ENCODE measurements at regions not wholly inside any gene's neighbourhood (a gene's known extent, or its start where the extent isn't known, plus 50 kb on each side); places are given as distances from the start of the nearest gene placed in this dataset.

DNA sequence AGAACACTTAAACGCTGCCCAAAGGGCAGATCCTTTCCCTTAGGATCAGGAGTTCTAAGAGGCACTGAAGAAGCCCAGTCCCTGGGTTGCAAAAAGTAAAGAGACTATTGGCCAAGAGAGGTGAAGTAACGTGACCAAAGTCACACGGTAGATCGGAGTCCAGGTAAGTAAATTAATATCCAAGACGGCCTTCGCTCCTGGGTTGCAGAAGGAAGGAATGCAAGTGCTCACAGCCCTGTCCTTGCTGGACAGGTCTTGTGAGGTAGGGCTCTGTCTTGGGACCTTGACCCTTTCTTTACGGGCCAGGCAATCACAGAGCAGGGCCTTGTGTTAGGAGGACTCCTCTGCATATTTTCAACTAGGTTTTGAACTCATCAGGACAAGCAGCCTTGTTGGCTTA, 243.7 kb upstream of the PDE10A start:
- DNase-seq (ENCODE audit: low spot score): no peak
- Mint-ChIP-seq H3K4me3 (ENCODE audit: unreplicated experiment) (no peak overlapping the region), H3K9me3 (ENCODE audit: unreplicated experiment) (no peaks in the 10 kb centered on the region), H3K4me1 (ENCODE audit: unreplicated experiment) (no peaks in the 10 kb centered on the region), H3K27ac (ENCODE audit: unreplicated experiment) (no peak overlapping the region), H3K27me3 (ENCODE audit: unreplicated experiment) (peaks cover 3% of the 10 kb centered on the region), H3K36me3 (ENCODE audit: low read depth, unreplicated experiment) (peaks cover 4% of the 10 kb centered on the region)
- TF ChIP-seq, protein P1, sequence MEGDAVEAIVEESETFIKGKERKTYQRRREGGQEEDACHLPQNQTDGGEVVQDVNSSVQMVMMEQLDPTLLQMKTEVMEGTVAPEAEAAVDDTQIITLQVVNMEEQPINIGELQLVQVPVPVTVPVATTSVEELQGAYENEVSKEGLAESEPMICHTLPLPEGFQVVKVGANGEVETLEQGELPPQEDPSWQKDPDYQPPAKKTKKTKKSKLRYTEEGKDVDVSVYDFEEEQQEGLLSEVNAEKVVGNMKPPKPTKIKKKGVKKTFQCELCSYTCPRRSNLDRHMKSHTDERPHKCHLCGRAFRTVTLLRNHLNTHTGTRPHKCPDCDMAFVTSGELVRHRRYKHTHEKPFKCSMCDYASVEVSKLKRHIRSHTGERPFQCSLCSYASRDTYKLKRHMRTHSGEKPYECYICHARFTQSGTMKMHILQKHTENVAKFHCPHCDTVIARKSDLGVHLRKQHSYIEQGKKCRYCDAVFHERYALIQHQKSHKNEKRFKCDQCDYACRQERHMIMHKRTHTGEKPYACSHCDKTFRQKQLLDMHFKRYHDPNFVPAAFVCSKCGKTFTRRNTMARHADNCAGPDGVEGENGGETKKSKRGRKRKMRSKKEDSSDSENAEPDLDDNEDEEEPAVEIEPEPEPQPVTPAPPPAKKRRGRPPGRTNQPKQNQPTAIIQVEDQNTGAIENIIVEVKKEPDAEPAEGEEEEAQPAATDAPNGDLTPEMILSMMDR (IDR thresholded peaks at IDR 0.05; ENCODE audit: unreplicated experiment): no peak

DNA sequence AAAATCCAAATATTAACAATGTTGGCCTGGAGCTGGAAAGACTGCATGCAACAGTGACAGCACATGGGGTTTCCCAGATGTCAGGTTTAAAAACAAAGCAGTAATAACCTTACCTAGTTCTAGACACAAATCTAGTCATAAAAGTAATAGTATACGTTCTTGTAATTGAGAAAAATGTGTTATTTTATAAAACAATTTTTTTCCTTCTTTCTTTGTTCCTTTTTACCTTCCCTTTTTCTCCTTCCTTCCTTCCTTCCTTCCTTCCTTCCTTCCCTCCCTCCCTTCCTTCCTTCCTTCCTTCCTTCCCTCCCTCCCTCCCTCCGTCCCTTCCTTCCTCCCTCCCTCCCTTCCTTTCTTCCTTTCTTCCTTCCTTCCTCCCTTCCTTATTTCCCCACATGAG, 242.7 kb upstream of the PDE10A start:
- TF ChIP-seq, protein P1 (IDR thresholded peaks at IDR 0.05; ENCODE audit: unreplicated experiment): no peak
- Mint-ChIP-seq H3K27ac (ENCODE audit: unreplicated experiment) (no peak overlapping the region), H3K36me3 (ENCODE audit: low read depth, unreplicated experiment) (peaks cover 4% of the 10 kb centered on the region)

DNA sequence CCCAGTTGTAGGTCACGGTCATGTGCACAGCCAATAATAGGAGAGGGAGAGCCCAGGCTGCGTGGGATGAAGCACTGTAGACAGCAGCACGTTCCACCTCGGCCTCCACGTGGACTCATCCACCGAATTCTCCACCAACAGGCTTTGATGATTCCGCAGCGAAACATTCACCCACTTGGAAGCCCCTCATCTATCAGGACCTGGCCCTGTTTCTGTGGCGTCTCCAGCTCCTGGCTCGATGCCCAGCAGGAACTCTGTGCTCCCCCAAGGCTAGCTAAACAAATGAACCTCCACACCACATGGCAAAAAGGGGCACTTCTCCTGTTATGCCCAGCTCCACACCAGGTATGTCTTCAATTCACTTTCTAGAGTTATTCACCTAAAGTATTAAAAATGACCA, 237.9 kb upstream of the PDE10A start:
- DNase-seq (ENCODE audit: low spot score): no peak
- TF ChIP-seq, protein P1 (IDR thresholded peaks at IDR 0.05; ENCODE audit: unreplicated experiment): no peak
- H3K36me3 Mint-ChIP-seq (ENCODE audit: low read depth, unreplicated experiment): no peaks in the 10 kb centered on the region
- no peak overlapping the region for H3K4me3 Mint-ChIP-seq (ENCODE audit: unreplicated experiment)
- H3K27me3 Mint-ChIP-seq (ENCODE audit: unreplicated experiment): peaks cover 1% of the 10 kb centered on the region
- H3K9me3 Mint-ChIP-seq (ENCODE audit: unreplicated experiment): no peaks in the 10 kb centered on the region
- no peak overlapping the region for H3K27ac Mint-ChIP-seq (ENCODE audit: unreplicated experiment)
- H3K4me1 Mint-ChIP-seq (ENCODE audit: unreplicated experiment): no peaks in the 10 kb centered on the region

More for the DNA sequence above, 242.7 kb upstream of the PDE10A start:
- H3K27me3 Mint-ChIP-seq (ENCODE audit: unreplicated experiment): peaks cover 3% of the 10 kb centered on the region
- H3K4me3 Mint-ChIP-seq (ENCODE audit: unreplicated experiment): no peak overlapping the region
- DNase-seq (ENCODE audit: low spot score): no peak
- no peaks in the 10 kb centered on the region for H3K9me3 Mint-ChIP-seq (ENCODE audit: unreplicated experiment)
- no peaks in the 10 kb centered on the region for H3K4me1 Mint-ChIP-seq (ENCODE audit: unreplicated experiment)

DNA sequence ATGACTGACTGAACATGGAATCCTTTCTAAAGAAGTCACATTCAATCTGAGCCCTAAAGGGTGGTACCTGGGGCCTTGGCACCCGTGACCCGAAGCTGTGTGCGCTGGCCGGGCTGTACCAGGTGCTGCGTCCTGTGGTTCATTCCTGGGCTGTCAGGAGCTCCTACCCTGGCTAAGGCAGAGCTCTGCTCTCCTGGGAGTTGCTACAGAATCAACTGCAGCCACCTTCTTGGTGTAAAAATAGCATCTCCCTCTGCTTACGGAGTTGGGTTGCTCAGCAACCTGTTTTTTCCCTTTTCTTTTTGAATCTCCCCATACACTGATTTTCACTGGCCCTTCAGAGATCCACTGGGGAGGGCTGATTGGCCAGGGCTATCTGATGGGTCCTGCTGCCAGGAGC, 236.6 kb upstream of the PDE10A start:
- H3K4me3 Mint-ChIP-seq (ENCODE audit: unreplicated experiment): no peak overlapping the region
- no peak overlapping the region for H3K27ac Mint-ChIP-seq (ENCODE audit: unreplicated experiment)
- no peaks in the 10 kb centered on the region for H3K9me3 Mint-ChIP-seq (ENCODE audit: unreplicated experiment)
- peaks cover 1% of the 10 kb centered on the region for H3K27me3 Mint-ChIP-seq (ENCODE audit: unreplicated experiment)
- no peak for DNase-seq (ENCODE audit: low spot score)
- H3K4me1 Mint-ChIP-seq (ENCODE audit: unreplicated experiment): no peaks in the 10 kb centered on the region
- TF ChIP-seq, protein P1 (IDR thresholded peaks at IDR 0.05; ENCODE audit: unreplicated experiment): no peak
- H3K36me3 Mint-ChIP-seq (ENCODE audit: low read depth, unreplicated experiment): no peaks in the 10 kb centered on the region

DNA sequence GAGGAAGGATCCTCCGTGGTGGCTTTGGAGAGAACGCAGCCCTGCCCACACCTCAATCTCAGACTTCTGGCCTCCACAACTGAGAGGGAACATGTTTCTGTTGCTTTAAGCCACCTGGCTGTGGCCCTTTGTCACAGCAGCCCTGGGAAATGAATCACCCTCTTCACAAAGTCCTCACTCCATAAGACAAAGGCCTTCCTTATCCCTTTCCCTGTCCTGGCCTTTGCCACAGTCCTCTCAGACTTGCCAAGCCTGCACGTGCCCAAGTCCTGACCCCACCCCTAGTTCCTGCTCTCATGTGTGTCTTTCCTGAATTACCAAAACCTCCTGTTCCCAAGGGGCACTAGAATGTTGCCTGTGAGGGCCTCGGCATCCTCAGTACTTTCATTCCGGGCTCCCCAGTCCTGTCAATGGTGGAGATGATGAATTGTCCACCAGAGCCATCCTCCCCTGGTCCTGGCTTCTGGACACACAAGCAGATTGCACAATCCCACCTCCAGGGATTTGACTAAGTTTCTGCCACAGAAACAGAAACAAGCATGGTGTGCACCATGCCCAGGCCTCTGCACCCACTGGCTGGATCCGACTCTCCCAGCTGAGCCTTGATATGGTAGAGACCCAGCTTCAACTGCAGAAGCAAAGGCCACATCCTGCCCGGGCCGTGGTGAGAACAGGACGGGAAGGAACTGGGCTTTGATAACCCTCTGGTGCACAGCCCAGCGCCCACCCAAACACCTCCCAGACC, 232.6 kb upstream of the PDE10A start:
- H3K36me3 Mint-ChIP-seq (ENCODE audit: low read depth, unreplicated experiment): no peaks in the 10 kb centered on the region
- no peaks in the 10 kb centered on the region for H3K4me1 Mint-ChIP-seq (ENCODE audit: unreplicated experiment)
- no peak overlapping the region for H3K4me3 Mint-ChIP-seq (ENCODE audit: unreplicated experiment)
- no peak overlapping the region for H3K27ac Mint-ChIP-seq (ENCODE audit: unreplicated experiment)
- no peak for DNase-seq (ENCODE audit: low spot score)
- TF ChIP-seq, protein P1 (IDR thresholded peaks at IDR 0.05; ENCODE audit: unreplicated experiment): no peak
- peaks cover 3% of the 10 kb centered on the region for H3K27me3 Mint-ChIP-seq (ENCODE audit: unreplicated experiment)
- no peaks in the 10 kb centered on the region for H3K9me3 Mint-ChIP-seq (ENCODE audit: unreplicated experiment)

All from endothelial cell (in vitro differentiated cells).